ENCODE measurements at regions not wholly inside any gene's neighbourhood (a gene's known extent, or its start where the extent isn't known, plus 50 kb on each side); places are given as distances from the start of the nearest gene placed in this dataset.

- Histone ChIP-seq H3K4me1 (no peaks in the 10 kb centered on the region), H3K27me3 (no peaks in the 10 kb centered on the region), H3K36me3 (no peaks in the 10 kb centered on the region), H3K9me3 (no peaks in the 10 kb centered on the region), H3K27ac (no peak overlapping the region), H3K4me3 (no peak overlapping the region)
- WGBS, 2 donors, result 86 to 87% methylated on average over 1 of the region's 1 CpG
- TF ChIP-seq CTCF (IDR thresholded peaks at IDR 0.05) (no peak), POLR2A (IDR thresholded peaks at IDR 0.05) (no peak), EP300 (IDR thresholded peaks at IDR 0.05) (no peak)
- no peak for DNase-seq (ENCODE audit: low spot score in 2 of 2)
Measured at GRCh38 chr7:118777308-118777707, 552.8 kb downstream of the ANKRD7 start.

- Histone ChIP-seq H3K9me3 (no peaks in the 10 kb centered on the region), H3K27ac (no peak overlapping the region), H3K36me3 (no peaks in the 10 kb centered on the region), H3K27me3 (no peaks in the 10 kb centered on the region), H3K4me3 (no peak overlapping the region), H3K4me1 (peaks cover 0 to 11% (median 0%) of the 10 kb centered on the region in 4 donors)
- TF ChIP-seq EP300 (IDR thresholded peaks at IDR 0.05) (no peak), CTCF (IDR thresholded peaks at IDR 0.05) (no peak), POLR2A (IDR thresholded peaks at IDR 0.05) (no peak)
- DNase-seq (ENCODE audit: low spot score in 2 of 2), result no peak
- WGBS, 2 donors, result 82 to 87% methylated on average over 4 of the region's 4 CpGs
Measured at GRCh38 chr7:118792682-118793081, 568.2 kb downstream of the ANKRD7 start.

- no peak for DNase-seq (ENCODE audit: low spot score in 2 of 2)
- H3K4me3 ChIP-seq, result no peak overlapping the region
- 58 to 61% methylated on average over 1 of the region's 1 CpG for WGBS, 2 donors
- H3K27ac ChIP-seq, result no peak overlapping the region
- TF ChIP-seq POLR2A (IDR thresholded peaks at IDR 0.05) (no peak), CTCF (IDR thresholded peaks at IDR 0.05) (no peak), EP300 (IDR thresholded peaks at IDR 0.05) (no peak)
- no peaks in the 10 kb centered on the region for H3K9me3 ChIP-seq
- H3K4me1 ChIP-seq, result peaks cover 0 to 11% (median 0%) of the 10 kb centered on the region in 4 donors
- no peaks in the 10 kb centered on the region for H3K36me3 ChIP-seq
- no peaks in the 10 kb centered on the region for H3K27me3 ChIP-seq
Measured at GRCh38 chr7:118793582-118793981, 569.1 kb downstream of the ANKRD7 start.

- 13 to 18% methylated on average over 1 of the region's 1 CpG for WGBS, 2 donors
- TF ChIP-seq POLR2A (IDR thresholded peaks at IDR 0.05), result no peak
- no peak for TF ChIP-seq EP300 (IDR thresholded peaks at IDR 0.05)
- TF ChIP-seq CTCF (IDR thresholded peaks at IDR 0.05), result no peak
- Histone ChIP-seq H3K27ac (no peak overlapping the region), H3K4me1 (peaks cover 0 to 11% (median 0%) of the 10 kb centered on the region in 4 donors), H3K4me3 (no peak overlapping the region), H3K9me3 (no peaks in the 10 kb centered on the region), H3K36me3 (no peaks in the 10 kb centered on the region), H3K27me3 (no peaks in the 10 kb centered on the region)
- no peak for DNase-seq (ENCODE audit: low spot score in 2 of 2)
Measured at GRCh38 chr7:118794419-118794818, 569.9 kb downstream of the ANKRD7 start.

- Histone ChIP-seq H3K4me3 (no peak overlapping the region), H3K4me1 (no peaks in the 10 kb centered on the region), H3K27ac (no peak overlapping the region), H3K9me3 (no peaks in the 10 kb centered on the region), H3K27me3 (no peaks in the 10 kb centered on the region), H3K36me3 (no peaks in the 10 kb centered on the region)
- TF ChIP-seq POLR2A (IDR thresholded peaks at IDR 0.05) (no peak), CTCF (IDR thresholded peaks at IDR 0.05) (no peak), EP300 (IDR thresholded peaks at IDR 0.05) (no peak)
- WGBS, 2 donors, result 82 to 92% methylated on average over 2 of the region's 2 CpGs
- no peak for DNase-seq (ENCODE audit: low spot score in 2 of 2)
Measured at GRCh38 chr7:118801366-118801765, 576.9 kb downstream of the ANKRD7 start.

All from tibial nerve (tissue), 4 donors.